Fibroblast of the aortic adventitia (primary cell): ENCODE measurements at regions not wholly inside any gene's neighbourhood (a gene's known extent, or its start where the extent isn't known, plus 50 kb on each side); places are given as distances from the start of the nearest gene placed in this dataset.
A peak's percentile ranks its signal among the peaks of the same experiment; 100 is the strongest.

Source experiments
- DNase-seq: peaks from one replicate; pipeline ENCODE4 v3.0.0-alpha.2; 2010; ENCODE audit warnings: low read depth
- H3K4me3 ChIP-seq: 2 replicates; pipeline ENCODE4 v1.5.1; 2011; ENCODE audit warnings: low read depth, mild to moderate bottlenecking, control low read depth, low read length, moderate library complexity
- CTCF ChIP-seq: IDR thresholded peaks from 2 replicates; pipeline ENCODE4 v1.5.1; 2011; ENCODE audit warnings: mild to moderate bottlenecking, low read length, control low read depth, inconsistent platforms; ENCODE audit not compliant: insufficient read depth

- no peak overlapping the region for H3K4me3 ChIP-seq
- TF ChIP-seq CTCF, result no peak
- DNase-seq, result no peak
Measured at GRCh38 chr1:228852511-228853088, 117.3 kb downstream of the RHOU start.

GRCh38 chr1:228853191-228853590, 117.9 kb downstream of the RHOU start:
- no peak for DNase-seq
- H3K4me3 ChIP-seq, result no peak overlapping the region
- no peak for TF ChIP-seq CTCF

- no peak overlapping the region for H3K4me3 ChIP-seq
- no peak for TF ChIP-seq CTCF
- no peak for DNase-seq
Measured at GRCh38 chr1:228853637-228854036, 118.4 kb downstream of the RHOU start.

GRCh38 chr1:228854907-228855306, 119.6 kb downstream of the RHOU start:
- H3K4me3 ChIP-seq, result no peak overlapping the region
- no peak for TF ChIP-seq CTCF
- DNase-seq, result no peak

- H3K4me3 ChIP-seq, result no peak overlapping the region
- no peak for DNase-seq
Measured at GRCh38 chr1:228857611-228858010, 122.3 kb downstream of the RHOU start.

GRCh38 chr1:228860911-228861831, 125.9 kb downstream of the RHOU start:
- no peak for TF ChIP-seq CTCF
- DNase-seq, result peak; percentile 78
- H3K4me3 ChIP-seq, result no peak overlapping the region

More at GRCh38 chr1:228857611-228858010, 122.3 kb downstream of the RHOU start:
- no peak for TF ChIP-seq CTCF
